Subcutaneous abdominal adipose tissue (tissue), 5 donors: ENCODE measurements at regions not wholly inside any gene's neighbourhood (a gene's known extent, or its start where the extent isn't known, plus 50 kb on each side); places are given as distances from the start of the nearest gene placed in this dataset.

Experiments
- H3K27ac ChIP-seq: one replicate; pipeline ENCODE4 v1.7.0; 2013; ENCODE audit warnings: low read depth, mild to moderate bottlenecking, inconsistent platforms, low read length, moderate library complexity
- H3K27me3 ChIP-seq, 5 donors: one replicate each; pipeline ENCODE4 v1.7.0; 2013; ENCODE audit warnings: low read length in 5 of 5, inconsistent platforms in 1 of 5; ENCODE audit not compliant: control insufficient read depth in 5 of 5, insufficient read depth in 4 of 5
- H3K36me3 ChIP-seq, 5 donors: one replicate each; pipeline ENCODE4 v1.7.0; 2013; ENCODE audit warnings: low read length in 5 of 5; ENCODE audit not compliant: control insufficient read depth in 5 of 5, insufficient read depth in 5 of 5
- H3K4me1 ChIP-seq, 5 donors: one replicate each; pipeline ENCODE4 v1.7.0; 2013; ENCODE audit warnings: low read length in 5 of 5, mild to moderate bottlenecking in 3 of 5, moderate library complexity in 1 of 5; ENCODE audit not compliant: control insufficient read depth in 5 of 5, insufficient read depth in 5 of 5
- H3K4me3 ChIP-seq, 5 donors: one replicate each; pipeline ENCODE4 v1.7.0; 2013; ENCODE audit warnings: low read length in 5 of 5, low read depth in 1 of 5
- H3K9ac ChIP-seq, 5 donors: one replicate each; pipeline ENCODE4 v1.7.0; 2013; ENCODE audit warnings: low read length in 5 of 5, mild to moderate bottlenecking in 4 of 5, moderate library complexity in 3 of 5
- H3K9me3 ChIP-seq, 5 donors: one replicate each; pipeline ENCODE4 v1.7.0; 2013; ENCODE audit warnings: low read length in 5 of 5; ENCODE audit not compliant: control insufficient read depth in 5 of 5
- donor health status: healthy.
- donor health status: healthy.
- donor health status: healthy.
- donor health status: healthy.
- donor health status: healthy.

DNA sequence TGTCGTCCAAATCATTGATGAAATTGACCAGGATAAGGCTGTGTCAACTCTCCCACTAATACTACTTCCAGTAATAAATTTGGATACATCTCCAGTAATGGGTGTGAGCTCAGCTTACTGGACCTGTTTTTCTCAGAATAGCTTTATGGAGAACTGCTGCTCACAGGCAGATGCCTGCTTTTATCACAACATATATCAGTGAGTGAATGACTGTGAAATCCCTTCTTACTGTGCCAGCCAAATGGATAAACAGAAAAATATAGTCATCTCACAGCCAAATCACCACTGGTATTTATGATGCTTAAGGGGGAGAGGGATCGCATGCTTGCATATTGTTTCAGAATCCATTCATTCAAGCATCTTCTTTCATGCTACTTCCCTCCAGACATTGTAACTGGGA is 148.4 kb upstream of the PAPPA start:
- no peak overlapping the region for H3K27ac ChIP-seq
- H3K4me3 ChIP-seq: no peak overlapping the region
- H3K4me1 ChIP-seq: peaks cover 0 to 4% (median 0%) of the 10 kb centered on the region in 5 donors
- H3K9ac ChIP-seq: no peak overlapping the region
- peaks cover 0 to 3% (median 0%) of the 10 kb centered on the region in 5 donors for H3K9me3 ChIP-seq
- H3K36me3 ChIP-seq: no peaks in the 10 kb centered on the region
- no peaks in the 10 kb centered on the region for H3K27me3 ChIP-seq

DNA sequence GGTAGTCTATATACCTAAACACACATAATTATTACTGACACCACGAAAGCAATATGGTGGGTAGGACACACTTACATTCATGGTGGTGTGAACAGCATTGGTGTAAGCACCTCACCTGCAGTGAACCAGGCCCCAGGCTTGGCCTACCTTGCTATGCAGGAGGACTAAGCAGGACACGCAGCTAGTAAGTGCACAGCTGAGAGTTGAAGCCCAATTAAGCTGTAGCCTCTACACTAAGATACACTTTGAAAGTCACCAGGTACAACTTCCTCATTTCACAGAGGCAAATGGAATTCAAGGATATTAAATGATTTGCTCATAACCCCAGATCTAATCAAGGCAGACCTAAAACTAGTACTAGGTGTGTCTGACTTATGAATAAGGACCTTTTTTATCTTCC is 145.8 kb upstream of the PAPPA start:
- Histone ChIP-seq H3K9me3 (peaks cover 0 to 4% (median 0%) of the 10 kb centered on the region in 5 donors), H3K9ac (no peak overlapping the region), H3K4me3 (no peak overlapping the region), H3K27me3 (no peaks in the 10 kb centered on the region), H3K36me3 (no peaks in the 10 kb centered on the region), H3K27ac (no peak overlapping the region), H3K4me1 (no peaks in the 10 kb centered on the region)

GRCh38 chr9:116008278-116008677 is 145.3 kb upstream of the PAPPA start:
- Histone ChIP-seq H3K27me3 (no peaks in the 10 kb centered on the region), H3K9ac (no peak overlapping the region), H3K4me1 (no peaks in the 10 kb centered on the region), H3K4me3 (no peak overlapping the region), H3K36me3 (no peaks in the 10 kb centered on the region), H3K27ac (no peak overlapping the region), H3K9me3 (peaks cover 0 to 4% (median 0%) of the 10 kb centered on the region in 5 donors)

GRCh38 chr9:116009420-116009819 is 144.2 kb upstream of the PAPPA start:
- H3K27me3 ChIP-seq: no peaks in the 10 kb centered on the region
- no peaks in the 10 kb centered on the region for H3K4me1 ChIP-seq
- no peak overlapping the region for H3K9ac ChIP-seq
- no peak overlapping the region for H3K4me3 ChIP-seq
- H3K9me3 ChIP-seq: peaks cover 0 to 4% (median 0%) of the 10 kb centered on the region in 5 donors
- H3K27ac ChIP-seq: no peak overlapping the region
- no peaks in the 10 kb centered on the region for H3K36me3 ChIP-seq

GRCh38 chr9:116015855-116016254 is 137.7 kb upstream of the PAPPA start:
- no peaks in the 10 kb centered on the region for H3K4me1 ChIP-seq
- no peaks in the 10 kb centered on the region for H3K27me3 ChIP-seq
- no peak overlapping the region for H3K9ac ChIP-seq
- no peaks in the 10 kb centered on the region for H3K9me3 ChIP-seq
- H3K36me3 ChIP-seq: no peaks in the 10 kb centered on the region
- H3K4me3 ChIP-seq: no peak overlapping the region
- no peak overlapping the region for H3K27ac ChIP-seq

GRCh38 chr9:116020146-116020545 is 133.4 kb upstream of the PAPPA start:
- no peaks in the 10 kb centered on the region for H3K36me3 ChIP-seq
- H3K9ac ChIP-seq: no peak overlapping the region
- H3K4me3 ChIP-seq: no peak overlapping the region

DNA sequence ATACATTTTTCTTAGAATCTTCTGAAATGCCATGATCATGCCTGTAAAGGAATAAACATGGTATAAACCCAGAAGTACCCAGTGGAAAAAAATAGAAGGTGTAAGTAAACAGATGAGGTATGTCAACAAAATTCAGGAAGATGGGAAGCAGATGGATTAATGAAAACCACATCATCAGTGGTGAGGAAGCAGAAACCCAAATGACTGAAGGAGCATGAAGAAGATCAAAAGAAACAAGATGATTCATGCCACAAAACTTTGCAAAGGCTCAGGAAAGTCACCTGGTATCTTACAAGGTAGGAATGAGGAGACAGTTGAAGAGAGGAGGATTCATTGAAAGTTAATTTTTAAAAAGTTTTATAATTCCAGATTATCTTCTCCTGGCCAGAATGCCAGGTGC is 132.8 kb upstream of the PAPPA start:
- Histone ChIP-seq H3K27me3 (no peaks in the 10 kb centered on the region), H3K27ac (no peak overlapping the region), H3K36me3 (no peaks in the 10 kb centered on the region), H3K4me1 (no peaks in the 10 kb centered on the region), H3K9ac (no peak overlapping the region), H3K9me3 (peaks cover 0 to 2% (median 0%) of the 10 kb centered on the region in 5 donors), H3K4me3 (no peak overlapping the region)

More at GRCh38 chr9:116020146-116020545, 133.4 kb upstream of the PAPPA start:
- H3K9me3 ChIP-seq: peaks cover 0 to 2% (median 0%) of the 10 kb centered on the region in 5 donors
- no peak overlapping the region for H3K27ac ChIP-seq
- H3K4me1 ChIP-seq: no peaks in the 10 kb centered on the region
- H3K27me3 ChIP-seq: no peaks in the 10 kb centered on the region

- H3K9ac ChIP-seq: no peak overlapping the region
- no peak overlapping the region for H3K27ac ChIP-seq
- H3K4me1 ChIP-seq: no peaks in the 10 kb centered on the region
- no peaks in the 10 kb centered on the region for H3K27me3 ChIP-seq
- H3K36me3 ChIP-seq: no peaks in the 10 kb centered on the region
- peaks cover 0 to 24% (median 16%) of the 10 kb centered on the region in 5 donors for H3K9me3 ChIP-seq
- H3K4me3 ChIP-seq: no peak overlapping the region
These were observed 126.5 kb upstream of the PAPPA start for GRCh38 chr9:116027096-116027495.

- no peaks in the 10 kb centered on the region for H3K36me3 ChIP-seq
- no peaks in the 10 kb centered on the region for H3K27me3 ChIP-seq
- no peak overlapping the region for H3K4me3 ChIP-seq
- H3K9me3 ChIP-seq: peaks cover 0 to 24% (median 16%) of the 10 kb centered on the region in 5 donors
- no peaks in the 10 kb centered on the region for H3K4me1 ChIP-seq
- H3K27ac ChIP-seq: no peak overlapping the region
- no peak overlapping the region for H3K9ac ChIP-seq
These were observed 126.1 kb upstream of the PAPPA start for GRCh38 chr9:116027511-116027910.

DNA sequence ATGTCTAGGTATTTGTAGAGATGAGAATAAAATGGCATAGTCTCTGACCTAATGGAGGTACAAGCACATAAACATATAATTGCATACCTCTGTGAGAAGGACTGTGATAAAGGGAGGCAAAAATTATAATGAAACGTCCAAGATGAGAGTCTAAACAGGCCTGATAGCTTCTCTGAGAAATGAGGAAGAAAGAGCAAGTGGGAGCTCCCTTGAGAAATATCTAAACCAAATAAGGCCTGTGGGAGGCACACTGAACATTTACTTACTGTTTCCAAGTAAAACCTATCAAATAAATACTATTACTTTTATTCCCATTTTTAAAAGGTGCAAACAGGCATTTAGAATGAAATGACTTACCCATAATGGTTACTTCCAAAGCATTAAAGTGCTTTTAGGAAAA is 125.6 kb upstream of the PAPPA start:
- Histone ChIP-seq H3K36me3 (no peaks in the 10 kb centered on the region), H3K27me3 (no peaks in the 10 kb centered on the region), H3K27ac (no peak overlapping the region), H3K9ac (no peak overlapping the region), H3K4me3 (no peak overlapping the region), H3K9me3 (peaks cover 0 to 24% (median 16%) of the 10 kb centered on the region in 5 donors), H3K4me1 (no peaks in the 10 kb centered on the region)

DNA sequence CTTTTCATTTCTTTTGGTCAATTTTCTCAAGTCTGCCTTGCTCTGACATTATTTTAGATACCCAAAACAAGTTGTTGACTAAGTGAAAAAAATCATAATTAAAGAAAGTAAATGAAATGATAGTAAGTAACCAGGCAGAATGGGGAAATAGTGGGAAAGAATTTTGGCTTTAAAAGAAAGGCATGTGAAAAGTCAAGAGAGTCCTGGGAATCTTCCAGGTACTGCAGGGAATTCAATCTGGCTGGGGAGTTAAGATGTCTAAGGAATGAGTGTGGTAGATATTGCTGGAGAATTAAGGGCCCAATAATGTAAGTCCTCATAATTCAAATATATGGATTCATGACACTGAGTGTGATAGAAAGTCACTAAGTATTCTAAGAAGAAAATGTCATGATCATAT is 123.1 kb upstream of the PAPPA start:
- H3K4me1 ChIP-seq: no peaks in the 10 kb centered on the region
- no peaks in the 10 kb centered on the region for H3K36me3 ChIP-seq
- H3K27me3 ChIP-seq: no peaks in the 10 kb centered on the region
- no peak overlapping the region for H3K9ac ChIP-seq
- H3K4me3 ChIP-seq: no peak overlapping the region
- H3K27ac ChIP-seq: no peak overlapping the region
- peaks cover 0 to 28% (median 16%) of the 10 kb centered on the region in 5 donors for H3K9me3 ChIP-seq
